K562 (cell line): ENCODE measurements at regions not wholly inside any gene's neighbourhood (a gene's known extent, or its start where the extent isn't known, plus 50 kb on each side); places are given as distances from the start of the nearest gene placed in this dataset.

Experiments used
- ATAC-seq: fragments of 200-7000 bp; cut with Tn5 transposase; 3 replicates; pipeline ENCODE4 v1.9.1; 2020; ENCODE audit warnings: moderate library complexity
- BruUV-seq: library from RNA; stranded (reverse); fragments of 400-500 nt; replicated peaks from 2 replicates; lab custom pipeline; 2021; lab: Mats Ljungman, UMichigan
- CTCF ChIA-PET: fragments of 300-600 bp; formaldehyde crosslinking; extraction: SDS; loops from one replicate; lab custom pipeline; 2021; ENCODE audit warnings: low intra/inter-chr PET ratio; lab: Yijun Ruan, JAX
- POLR2A ChIA-PET: fragments of 300-600, 350-650 bp; sonication (Branson Sonifier 250); formaldehyde crosslinking; extraction: SDS; loops from one replicate; lab custom pipeline; 2021; ENCODE audit warnings: antibody characterized with exemption, inconsistent platforms; lab: Yijun Ruan, JAX
- DNase-seq, 4 experiments: peaks; one replicate each; pipeline versions ENCODE4 v3.0.0 to v3.0.0-alpha.2; 2011 to 2018; ENCODE audit warnings: low spot score in 3 of 4, mixed read lengths in 3 of 4; ENCODE audit errors: extremely low read depth in 1 of 4
- FAIRE-seq: peaks from 2 replicates; lab custom pipeline; 2011; peaks lifted over from hg19 to GRCh38; lab: Jason Lieb, UNC
- H2AFZ ChIP-seq: 2 replicates; pipeline ENCODE4 v1.6.0; 2011; ENCODE audit warnings: low read depth, low read length, control low read depth, inconsistent platforms
- H3K27ac ChIP-seq: fragments of 200-600 bp; 3 replicates; pipeline ENCODE4 v1.8.0; 2011; ENCODE audit warnings: low read depth, mild to moderate bottlenecking, control low read depth, inconsistent platforms, low read length, moderate library complexity, mixed read lengths; ENCODE audit errors: extremely low read depth
- H3K27me3 ChIP-seq, 2 experiments: fragments of 300-600 bp in 1 of 2; 2 replicates in 1 of 2; 3 replicates in 1 of 2; pipeline versions ENCODE4 v1.6.0 to v1.8.0; 2011; ENCODE audit warnings: inconsistent platforms in 2 of 2, low read length in 2 of 2, mild to moderate bottlenecking in 1 of 2, mixed read lengths in 1 of 2, moderate library complexity in 1 of 2; ENCODE audit not compliant: control insufficient read depth in 2 of 2, insufficient read depth in 2 of 2
- H3K36me3 ChIP-seq: fragments of 300-600 bp; 3 replicates; pipeline ENCODE4 v1.8.0; 2011; ENCODE audit warnings: mild to moderate bottlenecking, low read length, inconsistent platforms; ENCODE audit not compliant: control insufficient read depth, insufficient read depth
- H3K4me1 ChIP-seq, 2 experiments: fragments of 200-600 bp in 1 of 2; replicated peaks in 1 of 2; 2 replicates in 1 of 2; 3 replicates in 1 of 2; pipeline versions ENCODE4 v1.5.1 to v1.8.0; 2011; ENCODE audit warnings: inconsistent platforms in 2 of 2, low read length in 2 of 2, mild to moderate bottlenecking in 1 of 2, mixed read lengths in 1 of 2, moderate library complexity in 1 of 2; ENCODE audit not compliant: control insufficient read depth in 2 of 2, insufficient read depth in 2 of 2
- H3K4me2 ChIP-seq: 2 replicates; pipeline ENCODE4 v1.6.1; 2011; ENCODE audit warnings: low read length, control low read depth, inconsistent platforms, mixed read lengths; ENCODE audit not compliant: insufficient read depth
- H3K4me3 ChIP-seq: fragments of 200-600 bp; sonication (generic), shearing (Covaris generic); 2 replicates; pipeline ENCODE4 v1.5.1; 2016; ENCODE audit warnings: control low read depth, inconsistent platforms
- H3K79me2 ChIP-seq: fragments of 200-600 bp; 3 replicates; pipeline ENCODE4 v1.8.0; 2011; ENCODE audit warnings: low read length, inconsistent platforms; ENCODE audit not compliant: control insufficient read depth, insufficient read depth
- H3K9ac ChIP-seq, 2 experiments: 2 replicates each; pipeline versions ENCODE4 v1.6.0 to v1.6.1; 2011; ENCODE audit warnings: low read depth in 2 of 2, low read length in 2 of 2, control low read depth in 1 of 2, inconsistent platforms in 1 of 2, mild to moderate bottlenecking in 1 of 2, mixed read lengths in 1 of 2; ENCODE audit not compliant: insufficient read depth in 1 of 2
- H3K9me1 ChIP-seq: one replicate; pipeline ENCODE4 v1.6.0; 2011; ENCODE audit warnings: inconsistent platforms, mild to moderate bottlenecking, low read length, moderate library complexity; ENCODE audit not compliant: control insufficient read depth, insufficient read depth
- H3K9me3 ChIP-seq: replicated peaks from 2 replicates; pipeline ENCODE4 v1.5.1; 2011; ENCODE audit warnings: low read depth, low read length, inconsistent platforms; ENCODE audit not compliant: control insufficient read depth, insufficient read depth
- H4K20me1 ChIP-seq: replicated peaks from 2 replicates; pipeline ENCODE4 v1.6.1; 2011; ENCODE audit warnings: low read length, inconsistent platforms, mixed read lengths; ENCODE audit not compliant: control insufficient read depth, insufficient read depth
- CBFA2T2 ChIP-seq: fragments of 450-650 bp; conservative IDR thresholded peaks from 2 replicates; pipeline ENCODE4 v1.6.1; 2017; ENCODE audit warnings: mild to moderate bottlenecking
- HMGN3 ChIP-seq: IDR thresholded peaks from 2 replicates; pipeline ENCODE4 v1.6.1; 2011; ENCODE audit warnings: borderline replicate concordance, low read depth, mild to moderate bottlenecking, mixed read lengths, low read length; ENCODE audit not compliant: insufficient read length; ENCODE audit errors: extremely low read depth
- HSF4 ChIP-seq: fragments of 250-450 bp; sonication (Bioruptor Pico); IDR thresholded peaks from 2 replicates; pipeline ENCODE4 v2.1.2; 2022; ENCODE audit warnings: mild to moderate bottlenecking, moderate library complexity, borderline replicate concordance
- LCOR ChIP-seq: sonication (generic); formaldehyde crosslinking; IDR thresholded peaks from 2 replicates; pipeline ENCODE4 v1.8.0; 2022; ENCODE audit warnings: mild to moderate bottlenecking, missing genetic modification reagents
- MCM3 ChIP-seq: fragments of 450-650 bp; IDR thresholded peaks from 2 replicates; pipeline ENCODE4 v1.6.1; 2016
- POLR3A ChIP-seq: IDR thresholded peaks from 2 replicates; pipeline ENCODE4 v1.6.1; 2011; ENCODE audit warnings: borderline replicate concordance, mild to moderate bottlenecking, moderate library complexity; ENCODE audit not compliant: insufficient read length, insufficient read depth; ENCODE audit errors: extremely low read depth
- SNIP1 ChIP-seq: fragments of 450-650 bp; IDR thresholded peaks from 2 replicates; pipeline ENCODE4 v1.7.1; 2017; ENCODE audit warnings: low read depth, mild to moderate bottlenecking
- SREBF1 ChIP-seq: fragments of 150-350 bp; IDR thresholded peaks from 2 replicates; pipeline ENCODE4 v1.6.1; 2014; ENCODE audit warnings: antibody characterized with exemption, low read depth, low read length, borderline replicate concordance
- TAL1 ChIP-seq: fragments of 450-650 bp; IDR thresholded peaks from 2 replicates; pipeline ENCODE4 v1.6.1; 2016; ENCODE audit warnings: mild to moderate bottlenecking
- ZNF146 ChIP-seq: IDR thresholded peaks from one replicate; pipeline ENCODE4 v1.6.1; 2018; ENCODE audit warnings: missing compliant biosample characterization; ENCODE audit not compliant: unreplicated experiment
- ZNF174 ChIP-seq: fragments of 250-450 bp; sonication (Bioruptor Pico); IDR thresholded peaks from 2 replicates; pipeline ENCODE4 v1.4.0; 2020; ENCODE audit warnings: mild to moderate bottlenecking
- ZZZ3 ChIP-seq: fragments of 450-650 bp; IDR thresholded peaks from 2 replicates; pipeline ENCODE4 v1.6.1; 2016; ENCODE audit warnings: antibody characterized with exemption, mild to moderate bottlenecking, moderate library complexity
- WGBS: fragments of 100-300 bp; shearing (Covaris generic); methylation state at CpG from one replicate; pipeline ENCODE4 v1.1.6; 2016; ENCODE audit warnings: low coverage, mixed read lengths; ENCODE audit not compliant: insufficient coverage; ENCODE audit errors: missing lambda C conversion rate; 5-methylcytosine and 5-hydroxymethylcytosine counted together
- in situ Hi-C: fragments of 300-500 bp; cut with MboI; formaldehyde crosslinking; loops from 4 replicates; pipeline ENCODE4 v1.15.0; 2018; ENCODE audit warnings: inconsistent platforms, mixed read lengths
- intact Hi-C: fragments of 100-400 bp; cut with micrococcal nuclease; formaldehyde crosslinking; loops from 2 replicates; pipeline ENCODE4 v1.14.2; 2022
- TF ChIP-seq, protein P1 (sequence below): fragments of 450-650 bp; IDR thresholded peaks from 2 replicates; pipeline ENCODE4 v1.6.1; 2016; ENCODE audit warnings: low read depth
- TF ChIP-seq, protein P2 (sequence below): fragments of 200-800 bp; sonication (Bioruptor generic); IDR thresholded peaks from 2 replicates; pipeline ENCODE4 v1.6.1; 2017; ENCODE audit warnings: missing genetic modification characterization, missing compliant biosample characterization

DNA sequence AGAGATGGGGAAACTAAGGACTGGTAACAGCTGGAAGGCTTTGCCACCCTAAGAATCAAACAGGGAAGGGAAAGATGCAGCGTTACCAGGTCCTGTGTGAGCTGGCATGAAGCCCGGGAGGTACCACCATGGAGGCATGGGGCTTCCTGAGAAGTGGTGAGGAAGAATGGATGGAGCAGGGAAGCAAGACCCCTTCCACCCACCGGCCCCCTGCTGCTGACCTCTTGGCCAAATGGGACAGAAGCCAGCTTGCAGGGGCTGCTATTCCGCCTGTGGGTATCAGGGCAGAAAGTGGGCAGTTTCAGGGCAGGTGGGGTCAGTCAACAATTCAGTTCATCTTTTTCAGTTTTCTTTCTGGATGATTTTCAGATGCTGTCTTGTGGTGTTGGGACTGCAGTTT lies 1099.9 kb downstream of the TBC1D22A start:
- WGBS: 59% methylated on average over 4 of the region's 4 CpGs
- TF ChIP-seq SREBF1 (no peak), TAL1 (no peak), HMGN3 (no peak), POLR3A (no peak), LCOR (no peak), ZZZ3 (no peak), CBFA2T2 (no peak), ZNF146 (CRISPR knock-in tag) (no peak), ZNF174 (CRISPR knock-in tag) (no peak), MCM3 (no peak), HSF4 (CRISPR knock-in tag) (no peak), SNIP1 (no peak)
- TF ChIP-seq, protein P1, sequence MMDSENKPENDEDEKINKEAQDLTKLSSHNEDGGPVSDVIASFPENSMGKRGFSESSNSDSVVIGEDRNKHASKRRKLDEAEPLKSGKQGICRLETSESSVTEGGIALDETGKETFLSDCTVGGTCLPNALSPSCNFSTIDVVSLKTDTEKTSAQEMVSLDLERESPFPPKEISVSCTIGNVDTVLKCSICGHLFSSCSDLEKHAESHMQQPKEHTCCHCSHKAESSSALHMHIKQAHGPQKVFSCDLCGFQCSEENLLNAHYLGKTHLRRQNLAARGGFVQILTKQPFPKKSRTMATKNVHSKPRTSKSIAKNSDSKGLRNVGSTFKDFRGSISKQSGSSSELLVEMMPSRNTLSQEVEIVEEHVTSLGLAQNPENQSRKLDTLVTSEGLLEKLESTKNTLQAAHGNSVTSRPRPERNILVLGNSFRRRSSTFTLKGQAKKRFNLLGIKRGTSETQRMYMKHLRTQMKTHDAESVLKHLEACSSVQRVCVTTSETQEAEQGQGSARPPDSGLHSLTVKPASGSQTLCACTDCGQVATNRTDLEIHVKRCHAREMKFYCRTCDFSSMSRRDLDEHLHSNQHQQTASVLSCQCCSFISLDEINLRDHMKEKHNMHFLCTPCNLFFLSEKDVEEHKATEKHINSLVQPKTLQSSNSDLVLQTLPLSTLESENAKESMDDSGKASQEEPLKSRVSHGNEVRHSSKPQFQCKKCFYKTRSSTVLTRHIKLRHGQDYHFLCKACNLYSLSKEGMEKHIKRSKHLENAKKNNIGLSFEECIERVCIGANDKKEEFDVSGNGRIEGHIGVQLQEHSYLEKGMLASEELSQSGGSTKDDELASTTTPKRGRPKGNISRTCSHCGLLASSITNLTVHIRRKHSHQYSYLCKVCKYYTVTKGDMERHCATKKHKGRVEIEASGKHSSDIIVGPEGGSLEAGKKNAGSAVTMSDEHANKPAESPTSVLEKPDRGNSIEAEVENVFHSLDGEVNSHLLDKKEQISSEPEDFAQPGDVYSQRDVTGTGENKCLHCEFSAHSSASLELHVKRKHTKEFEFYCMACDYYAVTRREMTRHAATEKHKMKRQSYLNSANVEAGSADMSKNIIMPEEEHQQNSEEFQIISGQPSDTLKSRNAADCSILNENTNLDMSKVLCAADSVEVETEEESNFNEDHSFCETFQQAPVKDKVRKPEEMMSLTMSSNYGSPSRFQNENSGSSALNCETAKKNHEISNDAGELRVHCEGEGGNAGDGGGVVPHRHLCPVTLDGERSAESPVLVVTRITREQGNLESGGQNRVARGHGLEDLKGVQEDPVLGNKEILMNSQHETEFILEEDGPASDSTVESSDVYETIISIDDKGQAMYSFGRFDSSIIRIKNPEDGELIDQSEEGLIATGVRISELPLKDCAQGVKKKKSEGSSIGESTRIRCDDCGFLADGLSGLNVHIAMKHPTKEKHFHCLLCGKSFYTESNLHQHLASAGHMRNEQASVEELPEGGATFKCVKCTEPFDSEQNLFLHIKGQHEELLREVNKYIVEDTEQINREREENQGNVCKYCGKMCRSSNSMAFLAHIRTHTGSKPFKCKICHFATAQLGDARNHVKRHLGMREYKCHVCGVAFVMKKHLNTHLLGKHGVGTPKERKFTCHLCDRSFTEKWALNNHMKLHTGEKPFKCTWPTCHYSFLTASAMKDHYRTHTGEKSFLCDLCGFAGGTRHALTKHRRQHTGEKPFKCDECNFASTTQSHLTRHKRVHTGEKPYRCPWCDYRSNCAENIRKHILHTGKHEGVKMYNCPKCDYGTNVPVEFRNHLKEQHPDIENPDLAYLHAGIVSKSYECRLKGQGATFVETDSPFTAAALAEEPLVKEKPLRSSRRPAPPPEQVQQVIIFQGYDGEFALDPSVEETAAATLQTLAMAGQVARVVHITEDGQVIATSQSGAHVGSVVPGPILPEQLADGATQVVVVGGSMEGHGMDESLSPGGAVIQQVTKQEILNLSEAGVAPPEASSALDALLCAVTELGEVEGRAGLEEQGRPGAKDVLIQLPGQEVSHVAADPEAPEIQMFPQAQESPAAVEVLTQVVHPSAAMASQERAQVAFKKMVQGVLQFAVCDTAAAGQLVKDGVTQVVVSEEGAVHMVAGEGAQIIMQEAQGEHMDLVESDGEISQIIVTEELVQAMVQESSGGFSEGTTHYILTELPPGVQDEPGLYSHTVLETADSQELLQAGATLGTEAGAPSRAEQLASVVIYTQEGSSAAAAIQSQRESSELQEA: no peak
- TF ChIP-seq, protein P2, sequence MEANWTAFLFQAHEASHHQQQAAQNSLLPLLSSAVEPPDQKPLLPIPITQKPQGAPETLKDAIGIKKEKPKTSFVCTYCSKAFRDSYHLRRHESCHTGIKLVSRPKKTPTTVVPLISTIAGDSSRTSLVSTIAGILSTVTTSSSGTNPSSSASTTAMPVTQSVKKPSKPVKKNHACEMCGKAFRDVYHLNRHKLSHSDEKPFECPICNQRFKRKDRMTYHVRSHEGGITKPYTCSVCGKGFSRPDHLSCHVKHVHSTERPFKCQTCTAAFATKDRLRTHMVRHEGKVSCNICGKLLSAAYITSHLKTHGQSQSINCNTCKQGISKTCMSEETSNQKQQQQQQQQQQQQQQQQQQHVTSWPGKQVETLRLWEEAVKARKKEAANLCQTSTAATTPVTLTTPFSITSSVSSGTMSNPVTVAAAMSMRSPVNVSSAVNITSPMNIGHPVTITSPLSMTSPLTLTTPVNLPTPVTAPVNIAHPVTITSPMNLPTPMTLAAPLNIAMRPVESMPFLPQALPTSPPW (CRISPR knock-in tag): no peak
- Histone ChIP-seq H3K4me3 (no peak overlapping the region), H3K4me1 (no peaks in the 10 kb centered on the region), H3K9me1 (no peaks in the 10 kb centered on the region), H3K9ac (no peak overlapping the region), H3K4me2 (no peak overlapping the region), H3K36me3 (no peaks in the 10 kb centered on the region), H4K20me1 (no peaks in the 10 kb centered on the region), H3K79me2 (no peaks in the 10 kb centered on the region), H3K27me3 (no peaks in the 10 kb centered on the region), H3K27ac (no peak overlapping the region), H3K9me3 (no peaks in the 10 kb centered on the region), H2AFZ (no peak overlapping the region)
- FAIRE-seq: no peak
- in situ Hi-C loops (no loop called here), intact Hi-C loops (no loop called here)
- ChIA-PET CTCF (no interaction called here), POLR2A (no interaction called here)
- ATAC-seq: no peak
- no TSS peak for BruUV-seq
- no peak for DNase-seq
